ENCODE measurements at regions not wholly inside any gene's neighbourhood (a gene's known extent, or its start where the extent isn't known, plus 50 kb on each side); places are given as distances from the start of the nearest gene placed in this dataset.

GRCh38 chr11:70872299-70872698, 380.1 kb downstream of the SHANK2 start:
- TF ChIP-seq ZNF384 (IDR thresholded peaks at IDR 0.05) (no peak), FOXK2 (IDR thresholded peaks at IDR 0.05) (no peak), FOXM1 (IDR thresholded peaks at IDR 0.05; ENCODE audit: borderline replicate concordance) (no peak), SUZ12 (IDR thresholded peaks at IDR 0.05) (no peak), ARNT (IDR thresholded peaks at IDR 0.05) (no peak)
- no peak for DNase-seq (ENCODE audit: extremely low spot score)
- CTCF ChIA-PET = no interaction called here

GRCh38 chr11:70872955-70873735, 379.2 kb downstream of the SHANK2 start:
- TF ChIP-seq ZNF384 (IDR thresholded peaks at IDR 0.05) = no peak
- no peak for TF ChIP-seq ELF4 (IDR thresholded peaks at IDR 0.05)
- TF ChIP-seq FOXK2 (IDR thresholded peaks at IDR 0.05) = no peak
- no peak for TF ChIP-seq NFRKB (IDR thresholded peaks at IDR 0.05)
- no peak for TF ChIP-seq ARNT (IDR thresholded peaks at IDR 0.05)
- DNase-seq (ENCODE audit: extremely low spot score) = no peak
- CTCF ChIA-PET = no interaction called here
- POLR2A ChIA-PET = no interaction called here

More at GRCh38 chr11:70872299-70872698, 380.1 kb downstream of the SHANK2 start:
- POLR2A ChIA-PET = no interaction called here

GRCh38 chr11:70873736-70874412, 378.5 kb downstream of the SHANK2 start:
- CTCF ChIA-PET = no interaction called here
- TF ChIP-seq L3MBTL2 (conservative IDR thresholded peaks at IDR 0.05) (no peak), ARNT (IDR thresholded peaks at IDR 0.05) (no peak), CTBP1 (IDR thresholded peaks at IDR 0.05; ENCODE audit: borderline replicate concordance) (no peak), SUZ12 (IDR thresholded peaks at IDR 0.05) (no peak)
- DNase-seq (ENCODE audit: extremely low spot score) = no peak
- POLR2A ChIA-PET = no interaction called here

- TF ChIP-seq FOXK2 (IDR thresholded peaks at IDR 0.05) (no peak), LEF1 (IDR thresholded peaks at IDR 0.05; ENCODE audit: borderline replicate concordance) (no peak), ARNT (IDR thresholded peaks at IDR 0.05) (no peak), FOXM1 (IDR thresholded peaks at IDR 0.05; ENCODE audit: borderline replicate concordance) (no peak), PKNOX1 (IDR thresholded peaks at IDR 0.05) (no peak)
- POLR2A ChIA-PET = no interaction called here
- DNase-seq (ENCODE audit: extremely low spot score) = no peak
- CTCF ChIA-PET = no interaction called here
Measured at GRCh38 chr11:70876685-70877084, 375.7 kb downstream of the SHANK2 start.

- ChIA-PET POLR2A (no interaction called here), CTCF (no interaction called here)
- DNase-seq (ENCODE audit: extremely low spot score) = no peak
Measured at GRCh38 chr11:70877151-70877550, 375.2 kb downstream of the SHANK2 start.

GRCh38 chr11:70878366-70878765, 374.0 kb downstream of the SHANK2 start:
- DNase-seq (ENCODE audit: extremely low spot score) = no peak
- CTCF ChIA-PET = no interaction called here
- POLR2A ChIA-PET = no interaction called here
- TF ChIP-seq PKNOX1 (IDR thresholded peaks at IDR 0.05) (no peak), ELF4 (IDR thresholded peaks at IDR 0.05) (no peak)

More at GRCh38 chr11:70877151-70877550, 375.2 kb downstream of the SHANK2 start:
- TF ChIP-seq PKNOX1 (IDR thresholded peaks at IDR 0.05) (no peak), HDGF (IDR thresholded peaks at IDR 0.05; ENCODE audit: borderline replicate concordance) (no peak), FOXM1 (IDR thresholded peaks at IDR 0.05; ENCODE audit: borderline replicate concordance) (no peak), LEF1 (IDR thresholded peaks at IDR 0.05; ENCODE audit: borderline replicate concordance) (no peak), ELF4 (IDR thresholded peaks at IDR 0.05) (no peak), SUZ12 (IDR thresholded peaks at IDR 0.05) (no peak), NFRKB (IDR thresholded peaks at IDR 0.05) (no peak), L3MBTL2 (conservative IDR thresholded peaks at IDR 0.05) (no peak), ZNF384 (IDR thresholded peaks at IDR 0.05) (no peak), CTBP1 (IDR thresholded peaks at IDR 0.05; ENCODE audit: borderline replicate concordance) (no peak), FOXA1 (IDR thresholded peaks at IDR 0.05) (no peak), ARNT (IDR thresholded peaks at IDR 0.05) (no peak)

- DNase-seq (ENCODE audit: extremely low spot score) = no peak
- no peak for TF ChIP-seq ARNT (IDR thresholded peaks at IDR 0.05)
- no peak for TF ChIP-seq L3MBTL2 (conservative IDR thresholded peaks at IDR 0.05)
- no peak for TF ChIP-seq TARDBP (IDR thresholded peaks at IDR 0.05)
- no peak for TF ChIP-seq FOXM1 (IDR thresholded peaks at IDR 0.05; ENCODE audit: borderline replicate concordance)
- TF ChIP-seq ZNF384 (IDR thresholded peaks at IDR 0.05) = no peak
- CTCF ChIA-PET = no interaction called here
- POLR2A ChIA-PET = no interaction called here
Measured at GRCh38 chr11:70879601-70880285, 372.6 kb downstream of the SHANK2 start.

Data from HEK293T (cell line).